Retinal pigment epithelial cell (primary cell): ENCODE measurements at regions not wholly inside any gene's neighbourhood (a gene's known extent, or its start where the extent isn't known, plus 50 kb on each side); places are given as distances from the start of the nearest gene placed in this dataset.

Experiments used
- DNase-seq: peaks from one replicate; pipeline ENCODE4 v3.0.0-alpha.2; 2010; ENCODE audit warnings: low read depth
- H3K4me3 ChIP-seq: 2 replicates; pipeline ENCODE4 v1.5.1; 2011; ENCODE audit warnings: mild to moderate bottlenecking, low read length, control low read depth, moderate library complexity
- TF ChIP-seq, protein P1 (sequence below): conservative IDR thresholded peaks from 2 replicates; pipeline ENCODE4 v1.5.1; 2011; ENCODE audit warnings: low read depth, low read length, control low read depth, inconsistent platforms

DNA sequence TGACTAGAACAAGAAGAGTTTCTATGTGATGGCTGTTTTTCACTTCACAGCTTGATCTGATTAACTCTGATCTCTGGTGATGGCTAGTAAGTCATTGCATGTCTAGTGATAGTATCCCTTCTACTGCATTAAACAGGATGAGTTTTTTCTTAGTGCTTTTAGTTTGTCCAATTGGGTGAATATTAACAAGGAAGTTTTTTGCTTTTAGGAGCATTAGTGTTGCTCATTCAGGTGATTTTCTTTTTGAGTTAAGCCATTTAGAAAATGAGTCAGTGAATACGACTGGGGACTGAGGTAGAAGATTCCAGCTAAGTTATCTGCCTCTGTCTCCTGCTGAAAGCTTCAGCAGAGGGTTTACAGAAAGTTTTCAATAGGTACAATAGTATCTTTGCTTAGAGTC, 306.7 kb downstream of the PIK3C3 start:
- H3K4me3 ChIP-seq: no peak overlapping the region
- no peak for DNase-seq
- TF ChIP-seq, protein P1, sequence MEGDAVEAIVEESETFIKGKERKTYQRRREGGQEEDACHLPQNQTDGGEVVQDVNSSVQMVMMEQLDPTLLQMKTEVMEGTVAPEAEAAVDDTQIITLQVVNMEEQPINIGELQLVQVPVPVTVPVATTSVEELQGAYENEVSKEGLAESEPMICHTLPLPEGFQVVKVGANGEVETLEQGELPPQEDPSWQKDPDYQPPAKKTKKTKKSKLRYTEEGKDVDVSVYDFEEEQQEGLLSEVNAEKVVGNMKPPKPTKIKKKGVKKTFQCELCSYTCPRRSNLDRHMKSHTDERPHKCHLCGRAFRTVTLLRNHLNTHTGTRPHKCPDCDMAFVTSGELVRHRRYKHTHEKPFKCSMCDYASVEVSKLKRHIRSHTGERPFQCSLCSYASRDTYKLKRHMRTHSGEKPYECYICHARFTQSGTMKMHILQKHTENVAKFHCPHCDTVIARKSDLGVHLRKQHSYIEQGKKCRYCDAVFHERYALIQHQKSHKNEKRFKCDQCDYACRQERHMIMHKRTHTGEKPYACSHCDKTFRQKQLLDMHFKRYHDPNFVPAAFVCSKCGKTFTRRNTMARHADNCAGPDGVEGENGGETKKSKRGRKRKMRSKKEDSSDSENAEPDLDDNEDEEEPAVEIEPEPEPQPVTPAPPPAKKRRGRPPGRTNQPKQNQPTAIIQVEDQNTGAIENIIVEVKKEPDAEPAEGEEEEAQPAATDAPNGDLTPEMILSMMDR: no peak

DNA sequence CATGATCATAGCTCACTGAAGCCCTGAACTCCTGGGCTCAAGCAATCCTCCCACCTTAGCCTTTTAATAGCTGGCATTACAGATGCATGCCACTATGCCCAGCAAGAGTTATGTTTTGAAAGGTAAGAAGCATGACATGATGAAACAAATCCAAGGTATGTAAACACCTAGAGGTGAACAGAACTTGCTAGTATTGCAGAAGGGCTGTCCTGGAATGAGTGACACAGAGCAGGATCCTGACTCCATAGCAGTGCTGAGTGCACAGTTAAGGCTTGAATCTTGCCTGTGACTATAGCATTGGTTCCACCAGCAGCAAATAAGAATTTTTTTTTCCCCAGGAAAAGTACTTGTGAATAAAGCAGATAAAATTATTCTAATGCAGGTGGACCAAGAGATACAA, 309.5 kb downstream of the PIK3C3 start:
- TF ChIP-seq, protein P1: no peak
- no peak overlapping the region for H3K4me3 ChIP-seq
- DNase-seq: no peak

DNA sequence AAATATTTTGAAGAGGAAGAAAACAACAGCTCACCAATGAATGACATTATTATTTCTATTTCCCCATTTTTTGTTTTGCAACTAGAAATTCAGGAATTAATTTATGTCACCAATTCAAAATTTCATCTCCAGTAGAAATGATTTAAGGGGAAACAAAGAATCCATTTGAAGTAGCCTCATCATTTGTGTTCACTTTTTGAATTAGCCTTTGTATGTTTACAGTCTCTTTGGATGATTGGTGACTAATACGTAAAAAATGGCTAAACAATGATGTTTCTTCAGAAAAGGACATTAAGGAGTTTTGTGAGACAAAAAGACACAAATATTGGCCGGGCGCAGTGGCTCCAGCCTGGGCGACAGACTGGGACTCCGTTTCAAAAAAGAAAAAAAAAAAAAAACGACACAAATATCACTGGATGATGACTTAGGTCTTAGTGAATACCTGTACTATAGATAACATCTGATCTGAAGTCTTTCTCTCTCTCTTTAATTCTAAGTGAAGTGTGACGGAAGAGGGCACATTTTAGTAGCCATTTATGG, 313.2 kb downstream of the PIK3C3 start:
- DNase-seq: no peak
- TF ChIP-seq, protein P1: no peak
- no peak overlapping the region for H3K4me3 ChIP-seq

DNA sequence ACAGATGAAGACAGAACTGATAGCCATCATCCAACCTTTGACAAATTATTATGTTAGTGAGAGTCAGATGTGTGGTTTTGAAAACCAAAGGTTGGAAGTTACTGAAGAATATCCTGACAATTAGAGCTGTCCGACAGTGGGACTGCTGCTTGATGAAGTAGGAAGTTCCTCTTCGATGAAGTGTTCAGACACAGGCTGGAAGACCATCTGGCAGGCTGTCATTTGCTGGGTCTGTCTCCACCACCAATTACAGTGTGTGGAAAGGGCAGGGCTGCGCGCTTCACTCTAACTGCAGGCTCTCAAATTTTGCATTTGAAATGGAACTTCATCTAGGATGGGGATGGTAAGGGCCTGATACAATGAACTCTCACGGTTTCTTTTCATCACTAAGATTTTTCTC, 313.8 kb downstream of the PIK3C3 start:
- TF ChIP-seq, protein P1: no peak
- H3K4me3 ChIP-seq: no peak overlapping the region
- no peak for DNase-seq

DNA sequence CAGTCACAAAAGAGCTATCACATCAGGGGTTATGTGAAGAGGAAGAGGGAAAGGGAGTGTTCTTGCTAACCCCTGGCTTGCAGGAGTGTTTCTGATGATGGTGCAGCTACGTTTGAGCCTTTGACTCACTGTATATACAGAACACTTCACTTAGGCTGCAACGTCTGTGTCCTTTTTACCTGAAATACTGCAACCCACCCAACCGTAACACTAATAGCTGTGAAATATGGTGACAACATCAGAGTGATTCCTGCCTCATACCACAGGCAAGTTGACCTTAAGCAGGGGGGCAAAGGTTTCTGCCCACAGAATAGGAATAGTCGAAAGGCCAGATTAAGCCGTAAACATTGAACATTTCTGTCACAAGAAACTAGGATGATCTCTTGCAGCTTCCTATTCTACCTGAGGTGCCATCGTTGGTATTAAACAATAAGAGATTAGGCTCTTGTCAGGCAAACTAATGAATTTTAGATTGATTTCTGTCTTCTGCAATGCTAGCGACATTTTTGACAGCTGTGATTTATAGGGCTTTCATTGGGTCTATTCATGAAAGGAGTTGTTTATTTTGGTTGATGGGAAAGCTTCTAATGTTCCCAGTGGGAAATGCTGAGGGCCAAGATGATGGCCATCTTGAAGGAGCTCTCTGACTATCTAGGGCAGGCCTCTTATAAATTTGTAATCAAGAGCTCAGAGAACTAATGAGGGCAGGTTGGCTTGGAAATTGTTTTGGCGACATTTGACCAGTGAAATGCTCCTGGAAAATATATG, 316.8 kb downstream of the PIK3C3 start:
- TF ChIP-seq, protein P1: no peak
- DNase-seq: no peak
- no peak overlapping the region for H3K4me3 ChIP-seq

DNA sequence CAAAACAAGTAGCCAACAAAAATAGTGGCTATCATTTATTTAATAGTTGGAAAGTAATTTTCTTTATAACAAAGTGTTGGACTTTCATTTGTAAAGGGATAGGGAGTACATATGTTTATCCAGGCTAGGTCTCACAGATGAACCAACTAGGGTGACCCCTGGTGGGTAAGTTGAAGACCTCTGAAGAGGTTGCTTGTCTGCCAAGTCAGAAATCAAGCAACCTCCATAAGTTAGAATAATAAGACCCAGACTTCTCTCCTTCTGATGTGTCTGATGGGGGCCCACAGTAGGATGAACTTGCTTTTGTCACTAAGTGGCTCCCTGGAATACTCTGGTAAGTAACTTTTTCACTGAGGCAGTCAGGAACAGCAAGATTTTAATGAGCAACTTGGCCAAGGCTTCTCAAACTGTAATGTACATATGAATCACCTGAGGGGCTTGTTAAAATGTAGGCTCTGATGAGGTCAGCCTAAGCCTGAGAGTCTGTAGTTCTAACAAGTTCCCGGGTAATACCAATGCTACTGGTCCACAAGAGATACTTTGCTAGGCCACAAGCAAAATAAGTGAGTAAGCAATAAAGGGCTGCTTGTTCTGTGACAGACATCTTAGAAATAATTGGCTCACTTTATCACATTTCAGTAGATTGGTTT, 319.6 kb downstream of the PIK3C3 start:
- H3K4me3 ChIP-seq: no peak overlapping the region
- peak; percentile 5 for DNase-seq
- TF ChIP-seq, protein P1: peak; percentile 47

DNA sequence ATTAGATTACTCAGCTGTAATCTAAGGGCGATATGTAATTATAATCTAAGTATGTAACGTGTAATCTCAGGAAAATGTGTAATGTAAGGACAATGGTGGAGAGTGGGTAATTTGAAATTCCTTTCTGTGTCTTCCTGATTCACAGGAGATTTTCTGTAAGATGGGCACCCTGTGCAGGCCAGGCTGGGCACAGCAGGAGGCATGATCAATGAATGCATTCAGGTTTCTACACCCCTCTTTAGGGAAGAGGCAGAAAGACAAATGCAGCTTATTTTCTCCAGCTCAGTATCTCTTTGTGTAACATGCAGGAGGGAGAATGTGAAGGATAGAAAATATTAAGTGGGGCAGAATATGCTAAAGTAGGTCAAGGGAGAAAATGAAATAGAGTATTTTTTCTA, 320.1 kb downstream of the PIK3C3 start:
- TF ChIP-seq, protein P1: no peak
- H3K4me3 ChIP-seq: no peak overlapping the region
- no peak for DNase-seq
